HUES64 (cell line): ENCODE measurements at regions not wholly inside any gene's neighbourhood (a gene's known extent, or its start where the extent isn't known, plus 50 kb on each side); places are given as distances from the start of the nearest gene placed in this dataset.

ENCODE experiments used
- H3K27ac ChIP-seq: 2 replicates; pipeline ENCODE4 v1.7.0; 2013; ENCODE audit warnings: low read depth, low read length, inconsistent platforms
- H3K27me3 ChIP-seq: 2 replicates; pipeline ENCODE4 v1.6.1; 2013; ENCODE audit warnings: mild to moderate bottlenecking, low read length; ENCODE audit not compliant: insufficient read depth
- H3K36me3 ChIP-seq: 2 replicates; pipeline ENCODE4 v1.6.1; 2013; ENCODE audit warnings: mild to moderate bottlenecking, low read length; ENCODE audit not compliant: insufficient read depth
- H3K4me1 ChIP-seq: 2 replicates; pipeline ENCODE4 v1.6.1; 2013; ENCODE audit warnings: mild to moderate bottlenecking, low read length, moderate library complexity; ENCODE audit not compliant: insufficient read depth
- H3K4me3 ChIP-seq: 2 replicates; pipeline ENCODE4 v1.5.1; 2013; ENCODE audit warnings: mild to moderate bottlenecking, low read length, moderate library complexity
- H3K9ac ChIP-seq: 2 replicates; pipeline ENCODE4 v1.6.1; 2013; ENCODE audit warnings: mild to moderate bottlenecking, low read depth, low read length
- H3K9me3 ChIP-seq: 2 replicates; pipeline ENCODE4 v1.6.1; 2013; ENCODE audit warnings: low read depth, low read length; ENCODE audit not compliant: insufficient read depth
- WGBS: fragments of 150-250, 120-280 bp; methylation state at CpG from one replicate; pipeline ENCODE4 v1.1.7; 2013; ENCODE audit warnings: missing lambda C conversion rate; 5-methylcytosine and 5-hydroxymethylcytosine counted together

- H3K9me3 ChIP-seq, result peaks cover 3% of the 10 kb centered on the region; the same call in 1 of the 2 replicates
- no peak overlapping the region for H3K4me3 ChIP-seq
- no peak overlapping the region for H3K9ac ChIP-seq
- no peak overlapping the region for H3K27ac ChIP-seq
- no peaks in the 10 kb centered on the region for H3K27me3 ChIP-seq
- H3K36me3 ChIP-seq, result no peaks in the 10 kb centered on the region
- H3K4me1 ChIP-seq, result no peaks in the 10 kb centered on the region
Measured at GRCh38 chr2:76413436-76413835, 702.7 kb upstream of the GCFC2 start.

- H3K27ac ChIP-seq, result no peak overlapping the region
- WGBS, result 93% methylated on average over 12 of the region's 12 CpGs
Measured at GRCh38 chr2:76406134-76406855, 695.6 kb upstream of the GCFC2 start.

GRCh38 chr2:76393356-76393755, 682.6 kb upstream of the GCFC2 start:
- no peak overlapping the region for H3K4me3 ChIP-seq
- H3K4me1 ChIP-seq, result no peaks in the 10 kb centered on the region
- no peaks in the 10 kb centered on the region for H3K36me3 ChIP-seq
- H3K27me3 ChIP-seq, result no peaks in the 10 kb centered on the region
- H3K9ac ChIP-seq, result no peak overlapping the region
- no peaks in the 10 kb centered on the region for H3K9me3 ChIP-seq
- H3K27ac ChIP-seq, result no peak overlapping the region

More at GRCh38 chr2:76406134-76406855, 695.6 kb upstream of the GCFC2 start:
- Histone ChIP-seq H3K36me3 (no peaks in the 10 kb centered on the region), H3K4me3 (no peak overlapping the region), H3K4me1 (no peaks in the 10 kb centered on the region), H3K9ac (no peak overlapping the region), H3K27me3 (no peaks in the 10 kb centered on the region), H3K9me3 (peaks cover 44% of the 10 kb centered on the region)

GRCh38 chr2:76391678-76392077, 681.0 kb upstream of the GCFC2 start:
- Histone ChIP-seq H3K9me3 (no peaks in the 10 kb centered on the region), H3K27ac (no peak overlapping the region), H3K27me3 (no peaks in the 10 kb centered on the region), H3K36me3 (no peaks in the 10 kb centered on the region), H3K4me1 (no peaks in the 10 kb centered on the region), H3K9ac (no peak overlapping the region), H3K4me3 (no peak overlapping the region)
- 89% methylated on average over 3 of the region's 3 CpGs for WGBS

GRCh38 chr2:76387294-76387693, 676.6 kb upstream of the GCFC2 start:
- Histone ChIP-seq H3K9me3 (no peaks in the 10 kb centered on the region), H3K4me3 (no peak overlapping the region), H3K9ac (no peak overlapping the region), H3K4me1 (no peaks in the 10 kb centered on the region), H3K36me3 (no peaks in the 10 kb centered on the region), H3K27ac (no peak overlapping the region), H3K27me3 (no peaks in the 10 kb centered on the region)
- 83% methylated on average over 1 of the region's 1 CpG for WGBS

- Histone ChIP-seq H3K4me3 (no peak overlapping the region), H3K36me3 (no peaks in the 10 kb centered on the region), H3K4me1 (no peaks in the 10 kb centered on the region), H3K27me3 (no peaks in the 10 kb centered on the region), H3K9me3 (no peaks in the 10 kb centered on the region), H3K27ac (no peak overlapping the region), H3K9ac (no peak overlapping the region)
- WGBS, result 90% methylated on average over 1 of the region's 1 CpG
Measured at GRCh38 chr2:76385943-76386342, 675.2 kb upstream of the GCFC2 start.

GRCh38 chr2:76381624-76382023, 670.9 kb upstream of the GCFC2 start:
- Histone ChIP-seq H3K9ac (no peak overlapping the region), H3K27me3 (no peaks in the 10 kb centered on the region), H3K9me3 (no peaks in the 10 kb centered on the region), H3K4me3 (no peak overlapping the region), H3K4me1 (no peaks in the 10 kb centered on the region), H3K27ac (no peak overlapping the region), H3K36me3 (no peaks in the 10 kb centered on the region)

GRCh38 chr2:76378140-76378539, 667.4 kb upstream of the GCFC2 start:
- Histone ChIP-seq H3K4me3 (no peak overlapping the region), H3K9ac (no peak overlapping the region), H3K36me3 (no peaks in the 10 kb centered on the region), H3K27ac (no peak overlapping the region), H3K9me3 (no peaks in the 10 kb centered on the region), H3K27me3 (no peaks in the 10 kb centered on the region), H3K4me1 (no peaks in the 10 kb centered on the region)
- no CpG with 5 or more reads among the region's 1 CpG for WGBS

GRCh38 chr2:76341439-76341838, 630.7 kb upstream of the GCFC2 start:
- no peak overlapping the region for H3K4me3 ChIP-seq
- H3K9me3 ChIP-seq, result no peaks in the 10 kb centered on the region
- no peaks in the 10 kb centered on the region for H3K36me3 ChIP-seq
- no peak overlapping the region for H3K27ac ChIP-seq
- WGBS, result 100% methylated on average over 1 of the region's 2 CpGs
- no peaks in the 10 kb centered on the region for H3K4me1 ChIP-seq
- no peaks in the 10 kb centered on the region for H3K27me3 ChIP-seq
- no peak overlapping the region for H3K9ac ChIP-seq

GRCh38 chr2:76332871-76333270, 622.2 kb upstream of the GCFC2 start:
- H3K36me3 ChIP-seq, result no peaks in the 10 kb centered on the region
- H3K9me3 ChIP-seq, result no peaks in the 10 kb centered on the region
- no peak overlapping the region for H3K9ac ChIP-seq
- no peak overlapping the region for H3K4me3 ChIP-seq
- WGBS, result 90% methylated on average over 2 of the region's 2 CpGs
- no peaks in the 10 kb centered on the region for H3K27me3 ChIP-seq
- no peak overlapping the region for H3K27ac ChIP-seq
- H3K4me1 ChIP-seq, result no peaks in the 10 kb centered on the region

GRCh38 chr2:76330865-76331264, 620.1 kb upstream of the GCFC2 start:
- Histone ChIP-seq H3K9ac (no peak overlapping the region), H3K27ac (no peak overlapping the region), H3K4me3 (no peak overlapping the region), H3K9me3 (no peaks in the 10 kb centered on the region), H3K27me3 (no peaks in the 10 kb centered on the region), H3K4me1 (no peaks in the 10 kb centered on the region), H3K36me3 (no peaks in the 10 kb centered on the region)
- 94% methylated on average over 3 of the region's 3 CpGs for WGBS

GRCh38 chr2:76326636-76327035, 615.9 kb upstream of the GCFC2 start:
- 82% methylated on average over 1 of the region's 1 CpG for WGBS
- no peaks in the 10 kb centered on the region for H3K27me3 ChIP-seq
- no peaks in the 10 kb centered on the region for H3K36me3 ChIP-seq
- no peaks in the 10 kb centered on the region for H3K9me3 ChIP-seq
- no peak overlapping the region for H3K9ac ChIP-seq
- no peak overlapping the region for H3K4me3 ChIP-seq
- H3K4me1 ChIP-seq, result no peaks in the 10 kb centered on the region
- no peak overlapping the region for H3K27ac ChIP-seq
